Keratinocyte (primary cell): ENCODE measurements at regions not wholly inside any gene's neighbourhood (a gene's known extent, or its start where the extent isn't known, plus 50 kb on each side); places are given as distances from the start of the nearest gene placed in this dataset.

ENCODE experiments used
- DNase-seq: peaks from one replicate; pipeline ENCODE4 v3.0.0-alpha.2; 2011; ENCODE audit warnings: low read depth, missing footprints, low spot score
- FAIRE-seq: peaks from 2 replicates; lab custom pipeline; 2011; peaks lifted over from hg19 to GRCh38; lab: Jason Lieb, UNC
- H2AFZ ChIP-seq: 2 replicates; pipeline ENCODE4 v1.6.0; 2012; ENCODE audit warnings: low read length, control low read depth, inconsistent platforms; ENCODE audit not compliant: control insufficient read depth
- H3K27ac ChIP-seq: 2 replicates; pipeline ENCODE4 v1.5.1; 2011; ENCODE audit warnings: low read length; ENCODE audit not compliant: control insufficient read depth, insufficient read depth
- H3K27me3 ChIP-seq: 3 replicates; pipeline ENCODE4 v1.6.0; 2011; ENCODE audit warnings: low read length; ENCODE audit not compliant: control insufficient read depth, insufficient read depth; ENCODE audit errors: extremely low read depth
- H3K36me3 ChIP-seq, 2 experiments: 2 replicates in 1 of 2; 3 replicates in 1 of 2; pipeline ENCODE4 v1.5.1; 2011; ENCODE audit warnings: low read length in 2 of 2, mild to moderate bottlenecking in 1 of 2; ENCODE audit not compliant: control insufficient read depth in 2 of 2, insufficient read depth in 2 of 2; ENCODE audit errors: extremely low read depth in 1 of 2
- H3K4me1 ChIP-seq: 3 replicates; pipeline ENCODE4 v1.5.1; 2011; ENCODE audit warnings: low read length; ENCODE audit not compliant: control insufficient read depth, insufficient read depth; ENCODE audit errors: extremely low read depth
- H3K4me2 ChIP-seq: 3 replicates; pipeline ENCODE4 v1.6.0; 2011; ENCODE audit warnings: low read depth, low read length; ENCODE audit not compliant: control insufficient read depth, insufficient read depth; ENCODE audit errors: extremely low read depth
- H3K4me3 ChIP-seq, 3 experiments: fragments of 200-600 bp in 1 of 3; sonication (generic) in 1 of 3; 2 replicates in 2 of 3; 3 replicates in 1 of 3; pipeline ENCODE4 v1.5.1; 2011 to 2016; ENCODE audit warnings: low read length in 3 of 3, mild to moderate bottlenecking in 3 of 3, control low read depth in 2 of 3, inconsistent platforms in 1 of 3, low read depth in 1 of 3, mixed read lengths in 1 of 3, mixed run types in 1 of 3, moderate library complexity in 1 of 3; ENCODE audit not compliant: control insufficient read depth in 2 of 3, insufficient read depth in 2 of 3; ENCODE audit errors: extremely low read depth in 1 of 3
- H3K79me2 ChIP-seq: 2 replicates; pipeline ENCODE4 v1.6.0; 2012; ENCODE audit warnings: low read length; ENCODE audit not compliant: control insufficient read depth, insufficient read depth
- H3K9ac ChIP-seq: 3 replicates; pipeline ENCODE4 v1.6.0; 2011; ENCODE audit warnings: low read length; ENCODE audit not compliant: control insufficient read depth, insufficient read depth; ENCODE audit errors: extremely low read depth
- H3K9me1 ChIP-seq: 3 replicates; pipeline ENCODE4 v1.6.0; 2011; ENCODE audit warnings: low read length; ENCODE audit not compliant: control insufficient read depth, insufficient read depth; ENCODE audit errors: extremely low read depth
- H3K9me3 ChIP-seq: 2 replicates; pipeline ENCODE4 v1.5.1; 2012; ENCODE audit warnings: low read depth, low read length; ENCODE audit not compliant: control insufficient read depth
- H4K20me1 ChIP-seq: 3 replicates; pipeline ENCODE4 v1.6.0; 2011; ENCODE audit warnings: low read length; ENCODE audit not compliant: control insufficient read depth, insufficient read depth; ENCODE audit errors: extremely low read depth
- EZH2 ChIP-seq: IDR thresholded peaks from one replicate; pipeline ENCODE4 v1.6.1; 2012; ENCODE audit warnings: inconsistent platforms, mild to moderate bottlenecking, low read length, moderate library complexity
- dilution Hi-C: fragments of 300-500 bp; cut with MboI; formaldehyde crosslinking; loops from one replicate; pipeline ENCODE4 v1.7.0; 2020; ENCODE audit warnings: low sequenced_read_pairs; ENCODE audit not compliant: extremely low pct_ligation_motif_present
- TF ChIP-seq, protein P1 (sequence below), 3 experiments: IDR thresholded peaks in 1 of 3; conservative IDR thresholded peaks in 1 of 3; optimal IDR thresholded peaks in 1 of 3; 2 replicates in 2 of 3; 3 replicates in 1 of 3; pipeline versions ENCODE3 to v1.5.1; 2011; ENCODE audit warnings: low read length in 3 of 3, mild to moderate bottlenecking in 3 of 3, moderate library complexity in 2 of 3, control low read depth in 1 of 3, inconsistent platforms in 1 of 3; ENCODE audit not compliant: insufficient read depth in 2 of 3; ENCODE audit errors: extremely low read depth in 1 of 3

DNA sequence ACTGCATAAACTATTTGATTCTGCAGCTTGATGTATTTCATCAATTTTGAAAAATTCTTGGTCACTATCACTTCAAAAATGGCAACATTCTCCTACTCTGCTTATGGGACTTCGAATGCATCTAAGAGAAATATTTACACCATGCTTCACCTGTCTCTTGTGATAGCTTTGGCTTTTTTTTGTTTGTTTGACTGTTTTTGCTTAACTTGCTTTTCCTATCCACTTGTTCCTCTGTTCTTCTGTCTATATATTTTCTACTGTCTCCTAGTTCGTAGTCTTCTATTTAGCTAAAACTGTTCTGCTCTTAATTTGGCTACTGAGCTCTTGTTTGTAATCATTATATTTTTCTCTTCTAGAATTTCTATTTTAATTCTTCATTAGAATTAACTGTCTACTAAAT, 94.4 kb downstream of the INHBA start:
- no peak for TF ChIP-seq EZH2
- TF ChIP-seq, protein P1, sequence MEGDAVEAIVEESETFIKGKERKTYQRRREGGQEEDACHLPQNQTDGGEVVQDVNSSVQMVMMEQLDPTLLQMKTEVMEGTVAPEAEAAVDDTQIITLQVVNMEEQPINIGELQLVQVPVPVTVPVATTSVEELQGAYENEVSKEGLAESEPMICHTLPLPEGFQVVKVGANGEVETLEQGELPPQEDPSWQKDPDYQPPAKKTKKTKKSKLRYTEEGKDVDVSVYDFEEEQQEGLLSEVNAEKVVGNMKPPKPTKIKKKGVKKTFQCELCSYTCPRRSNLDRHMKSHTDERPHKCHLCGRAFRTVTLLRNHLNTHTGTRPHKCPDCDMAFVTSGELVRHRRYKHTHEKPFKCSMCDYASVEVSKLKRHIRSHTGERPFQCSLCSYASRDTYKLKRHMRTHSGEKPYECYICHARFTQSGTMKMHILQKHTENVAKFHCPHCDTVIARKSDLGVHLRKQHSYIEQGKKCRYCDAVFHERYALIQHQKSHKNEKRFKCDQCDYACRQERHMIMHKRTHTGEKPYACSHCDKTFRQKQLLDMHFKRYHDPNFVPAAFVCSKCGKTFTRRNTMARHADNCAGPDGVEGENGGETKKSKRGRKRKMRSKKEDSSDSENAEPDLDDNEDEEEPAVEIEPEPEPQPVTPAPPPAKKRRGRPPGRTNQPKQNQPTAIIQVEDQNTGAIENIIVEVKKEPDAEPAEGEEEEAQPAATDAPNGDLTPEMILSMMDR (optimal IDR thresholded peaks at IDR 0.05 in 1 of 3, IDR thresholded peaks at IDR 0.05 in 1 of 3, conservative IDR thresholded peaks at IDR 0.05 in 1 of 3; ENCODE audit: extremely low read depth in 1 of 3, insufficient read depth in 2 of 3, low read length in 3 of 3): no peak
- no peak overlapping the region for H3K27ac ChIP-seq
- no peak for DNase-seq
- no peaks in the 10 kb centered on the region for H3K9me3 ChIP-seq
- no peaks in the 10 kb centered on the region for H3K4me1 ChIP-seq
- H3K9me1 ChIP-seq: no peaks in the 10 kb centered on the region
- H2AFZ ChIP-seq: no peak overlapping the region
- no peaks in the 10 kb centered on the region for H3K79me2 ChIP-seq
- H3K4me3 ChIP-seq: no peak overlapping the region
- H3K4me2 ChIP-seq: no peak overlapping the region
- dilution Hi-C loops: no loop called here
- no peaks in the 10 kb centered on the region for H3K27me3 ChIP-seq
- no peak for FAIRE-seq
- H3K36me3 ChIP-seq: no peaks in the 10 kb centered on the region
- no peaks in the 10 kb centered on the region for H4K20me1 ChIP-seq
- no peak overlapping the region for H3K9ac ChIP-seq

DNA sequence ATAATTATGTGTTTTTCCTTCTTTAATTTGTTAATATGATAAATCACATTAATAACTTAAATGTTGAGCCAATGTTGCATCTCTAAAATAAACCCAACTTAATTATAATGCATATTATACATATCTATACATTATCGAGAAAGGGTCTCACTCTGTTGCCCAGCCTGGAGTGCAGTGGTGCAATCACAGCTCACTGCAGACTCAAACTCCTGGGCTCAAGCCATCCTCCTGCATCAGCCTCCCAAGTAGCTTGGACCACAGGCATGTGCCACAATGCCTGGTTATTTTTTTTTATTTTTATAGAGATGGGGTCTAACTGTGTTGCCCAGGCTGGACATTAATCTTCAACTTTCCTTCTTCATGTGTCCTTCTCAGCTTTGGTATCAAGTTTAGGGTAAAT, 98.9 kb downstream of the INHBA start:
- TF ChIP-seq, protein P1 (optimal IDR thresholded peaks at IDR 0.05 in 1 of 3, IDR thresholded peaks at IDR 0.05 in 1 of 3, conservative IDR thresholded peaks at IDR 0.05 in 1 of 3; ENCODE audit: extremely low read depth in 1 of 3, insufficient read depth in 2 of 3, low read length in 3 of 3): no peak
- no peak for TF ChIP-seq EZH2

More for the DNA sequence above, 98.9 kb downstream of the INHBA start:
- H4K20me1 ChIP-seq: no peaks in the 10 kb centered on the region
- H3K4me1 ChIP-seq: no peaks in the 10 kb centered on the region
- no peak overlapping the region for H3K4me2 ChIP-seq
- H3K27me3 ChIP-seq: no peaks in the 10 kb centered on the region
- H2AFZ ChIP-seq: no peak overlapping the region
- dilution Hi-C loops: no loop called here
- H3K9ac ChIP-seq: no peak overlapping the region
- DNase-seq (no peak), FAIRE-seq (no peak)
- no peaks in the 10 kb centered on the region for H3K9me3 ChIP-seq
- no peak overlapping the region for H3K27ac ChIP-seq
- H3K4me3 ChIP-seq: no peak overlapping the region
- H3K36me3 ChIP-seq: no peaks in the 10 kb centered on the region
- H3K9me1 ChIP-seq: no peaks in the 10 kb centered on the region
- no peaks in the 10 kb centered on the region for H3K79me2 ChIP-seq
